Stomach (tissue), 8 donors: ENCODE measurements at regions not wholly inside any gene's neighbourhood (a gene's known extent, or its start where the extent isn't known, plus 50 kb on each side); places are given as distances from the start of the nearest gene placed in this dataset.
A peak's percentile ranks its signal among the peaks of the same experiment; 100 is the strongest.

Experiments
- DNase-seq, 2 donors: peaks; one replicate each; pipeline versions ENCODE4 v3.0.0 to v3.0.0-alpha.2; 2013 to 2019
- H3K27ac ChIP-seq, 5 donors: fragments of 200-600 bp in 4 of 5; sonication (generic) in 4 of 5; one replicate each; pipeline ENCODE4 v1.5.1; 2013 to 2019; ENCODE audit warnings: mild to moderate bottlenecking in 1 of 5, moderate library complexity in 1 of 5
- H3K27me3 ChIP-seq, 3 donors: fragments of 200-600 bp; sonication (generic); one replicate each; pipeline ENCODE4 v1.5.1; 2017 to 2019; ENCODE audit warnings: mixed run types in 1 of 3
- H3K36me3 ChIP-seq, 4 donors: fragments of 200-600 bp; sonication (generic); 1 replicate in 3 of 4; 2 replicates in 1 of 4; pipeline ENCODE4 v1.5.1; 2016 to 2019
- H3K4me1 ChIP-seq, 4 donors: fragments of 200-600 bp; sonication (generic); one replicate each; pipeline ENCODE4 v1.5.1; 2016 to 2019
- H3K4me3 ChIP-seq, 4 donors: fragments of 200-600 bp; sonication (generic) in 3 of 4; one replicate each; pipeline ENCODE4 v1.5.1; 2016 to 2019; ENCODE audit warnings: mild to moderate bottlenecking in 1 of 4
- H3K9me3 ChIP-seq, 4 donors: fragments of 200-600 bp; sonication (generic); one replicate each; pipeline ENCODE4 v1.5.1; 2016 to 2019
- EP300 ChIP-seq: sonication (generic); formaldehyde crosslinking; IDR thresholded peaks from one replicate; pipeline ENCODE4 v1.6.1; 2017; ENCODE audit warnings: antibody characterized with exemption
- POLR2A ChIP-seq, 4 donors: fragments of 450-650 bp; IDR thresholded peaks; one replicate each; pipeline ENCODE4 v1.6.1; 2016; ENCODE audit warnings: antibody characterized with exemption in 4 of 4, control low read depth in 2 of 4, mild to moderate bottlenecking in 1 of 4, moderate library complexity in 1 of 4
- POLR2AphosphoS5 ChIP-seq, 3 donors: sonication (generic); formaldehyde crosslinking; IDR thresholded peaks; one replicate each; pipeline ENCODE4 v1.6.1; 2016; ENCODE audit warnings: antibody characterized with exemption in 3 of 3
- WGBS, 5 donors: extraction: QIAGEN DNeasy Blood & Tissue Kit in 3 of 5; methylation state at CpG; one replicate each; pipeline versions ENCODE4 v1.1.5 to v1.1.7; 2013 to 2018; 5-methylcytosine and 5-hydroxymethylcytosine counted together
- intact Hi-C: fragments of 100-400 bp; cut with DNase I; formaldehyde crosslinking; loops from one replicate; pipeline ENCODE4 v1.15.1; 2023; ENCODE audit warnings: low total_unique reads
- TF ChIP-seq, protein P1 (sequence below), 7 experiments: fragments of 450-650 bp in 4 of 7; fragments of 200-600 bp in 3 of 7; sonication (generic) in 3 of 7; IDR thresholded peaks; one replicate each; pipeline ENCODE4 v1.5.1; 2016 to 2019; ENCODE audit warnings: antibody characterized with exemption in 7 of 7, control low read depth in 2 of 7, mild to moderate bottlenecking in 1 of 7
- donor health status: healthy with polysubstance abuse.
- donor health status: Bipolar disorder and iron deficiency.
- donor health status: healthy.

DNA sequence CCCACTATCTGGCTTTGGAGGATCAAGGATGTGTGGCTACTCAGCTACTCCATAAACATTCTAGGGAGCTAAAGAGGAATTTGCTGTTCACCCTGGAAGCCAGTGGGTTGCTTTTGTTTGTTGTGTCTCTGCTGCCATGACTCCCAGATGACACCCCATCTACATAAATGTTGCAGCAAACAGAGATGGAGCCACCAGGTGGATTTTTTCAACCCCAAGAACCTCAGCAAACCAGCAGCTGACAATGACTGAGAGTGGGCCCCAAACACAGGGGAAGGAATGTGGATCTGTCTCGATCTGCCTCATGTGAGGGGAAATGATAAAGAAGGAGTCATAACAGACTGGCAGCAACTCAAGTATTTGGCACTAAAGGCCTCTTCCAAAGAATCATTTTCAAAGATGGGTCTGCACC, 132.7 kb upstream of the TNC start:
- peaks cover 0 to 9% (median 0%) of the 10 kb centered on the region in 4 donors for H3K9me3 ChIP-seq
- no peaks in the 10 kb centered on the region for H3K27me3 ChIP-seq
- H3K27ac ChIP-seq: no peak overlapping the region
- no peaks in the 10 kb centered on the region for H3K4me1 ChIP-seq
- peak in 1 of 3 donors; percentile 4 for TF ChIP-seq POLR2AphosphoS5 (IDR thresholded peaks at IDR 0.05)
- TF ChIP-seq, protein P1, sequence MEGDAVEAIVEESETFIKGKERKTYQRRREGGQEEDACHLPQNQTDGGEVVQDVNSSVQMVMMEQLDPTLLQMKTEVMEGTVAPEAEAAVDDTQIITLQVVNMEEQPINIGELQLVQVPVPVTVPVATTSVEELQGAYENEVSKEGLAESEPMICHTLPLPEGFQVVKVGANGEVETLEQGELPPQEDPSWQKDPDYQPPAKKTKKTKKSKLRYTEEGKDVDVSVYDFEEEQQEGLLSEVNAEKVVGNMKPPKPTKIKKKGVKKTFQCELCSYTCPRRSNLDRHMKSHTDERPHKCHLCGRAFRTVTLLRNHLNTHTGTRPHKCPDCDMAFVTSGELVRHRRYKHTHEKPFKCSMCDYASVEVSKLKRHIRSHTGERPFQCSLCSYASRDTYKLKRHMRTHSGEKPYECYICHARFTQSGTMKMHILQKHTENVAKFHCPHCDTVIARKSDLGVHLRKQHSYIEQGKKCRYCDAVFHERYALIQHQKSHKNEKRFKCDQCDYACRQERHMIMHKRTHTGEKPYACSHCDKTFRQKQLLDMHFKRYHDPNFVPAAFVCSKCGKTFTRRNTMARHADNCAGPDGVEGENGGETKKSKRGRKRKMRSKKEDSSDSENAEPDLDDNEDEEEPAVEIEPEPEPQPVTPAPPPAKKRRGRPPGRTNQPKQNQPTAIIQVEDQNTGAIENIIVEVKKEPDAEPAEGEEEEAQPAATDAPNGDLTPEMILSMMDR (IDR thresholded peaks at IDR 0.05): no peak
- H3K4me3 ChIP-seq: no peak overlapping the region
- 31 to 51% (median 36%) methylated on average over 1 of the region's 1 CpG for WGBS, 5 donors
- peak in 1 of 2 donors; percentile 79 for DNase-seq
- H3K36me3 ChIP-seq: no peaks in the 10 kb centered on the region
- intact Hi-C loops: no loop called here

DNA sequence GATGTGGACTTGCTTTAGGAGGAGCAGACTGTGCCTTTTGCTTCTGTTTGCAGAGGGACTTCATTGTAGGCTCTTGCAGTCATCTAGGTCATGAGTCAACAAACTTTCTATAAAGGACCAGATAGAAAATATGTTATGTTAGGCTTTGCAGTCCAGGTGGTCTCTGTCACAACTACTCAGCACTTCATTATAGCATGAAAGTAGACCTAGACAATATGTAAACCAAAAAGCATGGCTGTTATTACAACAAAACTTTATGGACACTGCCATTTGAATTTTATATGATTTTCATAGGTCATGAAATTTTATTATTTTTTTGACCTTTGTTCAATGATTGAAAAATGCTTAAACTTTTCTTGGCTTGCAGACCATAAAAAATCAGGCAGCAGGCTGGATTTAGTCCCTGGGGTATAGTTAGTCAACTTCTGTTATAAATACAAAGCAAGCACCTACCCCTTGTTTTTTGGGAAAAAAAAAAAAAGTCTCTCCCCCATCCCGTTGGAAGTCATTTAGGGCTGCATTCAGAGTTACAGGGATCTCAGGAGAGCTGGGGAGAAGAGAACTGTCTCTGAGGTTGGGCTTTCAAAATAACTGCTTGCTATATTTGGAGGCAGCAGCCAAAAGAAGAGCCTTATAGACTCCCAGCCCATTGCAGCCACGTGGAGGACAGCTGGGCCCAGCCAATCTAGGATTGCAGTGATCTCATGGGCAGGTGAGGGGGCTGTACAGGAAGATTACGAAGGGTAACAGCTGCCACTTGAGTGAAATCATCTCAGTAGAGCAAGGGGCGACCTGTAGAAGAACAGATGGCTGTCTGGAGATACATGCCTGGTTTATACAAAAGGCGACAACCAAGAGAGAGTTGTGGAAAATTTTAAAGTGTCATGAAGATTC, 136.6 kb upstream of the TNC start:
- no peaks in the 10 kb centered on the region for H3K27me3 ChIP-seq
- peaks cover 0 to 9% (median 0%) of the 10 kb centered on the region in 4 donors for H3K9me3 ChIP-seq
- WGBS, 5 donors: 62 to 79% (median 75%) methylated on average over 5 of the region's 5 CpGs
- TF ChIP-seq EP300: no peak
- TF ChIP-seq POLR2A (IDR thresholded peaks at IDR 0.05): no peak
- no peak for TF ChIP-seq POLR2AphosphoS5 (IDR thresholded peaks at IDR 0.05)
- TF ChIP-seq, protein P1 (IDR thresholded peaks at IDR 0.05): no peak
- no peak overlapping the region for H3K27ac ChIP-seq
- H3K36me3 ChIP-seq: no peaks in the 10 kb centered on the region
- H3K4me3 ChIP-seq: no peak overlapping the region
- DNase-seq: peak in 1 of 2 donors; percentile 50
- H3K4me1 ChIP-seq: no peaks in the 10 kb centered on the region
- intact Hi-C loops: no loop called here

DNA sequence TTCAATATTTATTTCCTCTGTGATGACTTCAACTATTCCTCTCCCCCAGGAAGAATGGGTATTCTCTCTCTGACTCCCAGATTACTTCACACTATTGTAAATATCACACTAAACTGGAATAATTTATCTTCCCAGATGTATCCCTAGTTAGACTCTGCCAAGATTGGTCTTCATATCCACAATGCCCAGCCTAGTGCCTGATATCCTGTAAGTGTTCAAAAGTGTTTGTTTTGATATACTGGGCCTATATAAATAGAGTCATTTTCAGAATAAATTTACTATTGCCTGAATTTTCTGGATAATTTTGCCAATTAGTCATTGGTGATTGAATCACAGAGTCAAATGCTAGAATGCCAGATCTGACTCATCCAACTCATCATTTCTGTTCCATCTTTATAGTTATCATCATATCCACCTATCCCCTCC, 143.7 kb upstream of the TNC start:
- DNase-seq: no peak
- Histone ChIP-seq H3K4me1 (peaks cover 0 to 15% (median 7%) of the 10 kb centered on the region in 4 donors), H3K9me3 (no peaks in the 10 kb centered on the region), H3K4me3 (no peak overlapping the region), H3K27ac (no peak overlapping the region), H3K36me3 (no peaks in the 10 kb centered on the region), H3K27me3 (no peaks in the 10 kb centered on the region)
- intact Hi-C loops: no loop called here
- TF ChIP-seq, protein P1 (IDR thresholded peaks at IDR 0.05): no peak
- TF ChIP-seq EP300: no peak

DNA sequence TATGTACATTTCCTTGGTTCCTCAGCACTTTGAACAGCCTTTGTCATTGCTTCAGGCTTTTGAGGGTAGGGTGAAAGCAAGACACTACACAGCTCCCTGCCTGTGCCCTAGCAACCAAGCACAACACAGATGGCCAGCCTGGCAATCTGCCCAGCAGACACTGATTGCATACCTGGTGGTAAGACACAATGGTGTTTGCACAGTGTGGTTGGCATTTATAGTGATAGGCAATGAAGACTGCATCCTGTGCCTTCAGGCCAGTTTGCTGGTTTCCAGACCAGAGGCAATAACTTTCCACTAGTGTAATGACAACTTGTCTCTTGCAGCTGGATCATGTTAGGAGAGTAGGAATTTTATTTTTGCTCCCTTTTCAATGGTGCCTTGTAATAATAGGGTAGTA, 144.5 kb upstream of the TNC start:
- peak; percentile 78 to 91 for DNase-seq
- Histone ChIP-seq H3K27me3 (no peaks in the 10 kb centered on the region), H3K36me3 (no peaks in the 10 kb centered on the region), H3K9me3 (no peaks in the 10 kb centered on the region), H3K4me3 (no peak overlapping the region), H3K27ac (no peak overlapping the region), H3K4me1 (peaks cover 0 to 16% (median 7%) of the 10 kb centered on the region in 4 donors)
- intact Hi-C loops: no loop called here
- TF ChIP-seq POLR2AphosphoS5 (IDR thresholded peaks at IDR 0.05): peak in 1 of 3 donors; percentile 56
- TF ChIP-seq, protein P1 (IDR thresholded peaks at IDR 0.05): no peak
